Umbilical cord (tissue), 1 donor: ENCODE measurements at regions not wholly inside any gene's neighbourhood (a gene's known extent, or its start where the extent isn't known, plus 50 kb on each side); places are given as distances from the start of the nearest gene placed in this dataset.
"Not testable (repeated sequence)": the region's sequence is repeated elsewhere in the genome, so short reads cannot be mapped to it uniquely, and the experiment has no call there.

Experiments
- DNase-seq: peaks from one replicate; pipeline ENCODE4 v3.0.0-alpha.2; 2015; ENCODE audit warnings: low spot score

DNA sequence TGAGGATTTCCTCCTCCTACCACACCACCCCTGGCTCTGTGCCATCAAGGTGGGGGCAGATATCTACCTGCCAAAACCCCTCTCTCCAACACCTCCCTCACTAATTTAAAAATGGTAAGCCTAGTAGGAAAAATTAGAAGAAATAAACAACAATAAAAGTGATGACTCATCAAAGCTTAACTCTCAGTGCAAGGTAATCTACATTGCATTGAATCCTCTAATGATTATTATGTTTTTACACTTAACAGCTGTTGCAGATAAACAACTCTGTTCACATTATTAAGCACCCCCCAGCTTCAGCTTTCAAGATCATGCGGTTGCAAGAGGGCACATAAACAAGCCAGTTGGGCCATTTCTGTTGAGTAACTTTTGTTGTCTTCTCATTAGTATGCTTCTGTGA is 396.1 kb upstream of the ATP11B start:
- no peak for DNase-seq

DNA sequence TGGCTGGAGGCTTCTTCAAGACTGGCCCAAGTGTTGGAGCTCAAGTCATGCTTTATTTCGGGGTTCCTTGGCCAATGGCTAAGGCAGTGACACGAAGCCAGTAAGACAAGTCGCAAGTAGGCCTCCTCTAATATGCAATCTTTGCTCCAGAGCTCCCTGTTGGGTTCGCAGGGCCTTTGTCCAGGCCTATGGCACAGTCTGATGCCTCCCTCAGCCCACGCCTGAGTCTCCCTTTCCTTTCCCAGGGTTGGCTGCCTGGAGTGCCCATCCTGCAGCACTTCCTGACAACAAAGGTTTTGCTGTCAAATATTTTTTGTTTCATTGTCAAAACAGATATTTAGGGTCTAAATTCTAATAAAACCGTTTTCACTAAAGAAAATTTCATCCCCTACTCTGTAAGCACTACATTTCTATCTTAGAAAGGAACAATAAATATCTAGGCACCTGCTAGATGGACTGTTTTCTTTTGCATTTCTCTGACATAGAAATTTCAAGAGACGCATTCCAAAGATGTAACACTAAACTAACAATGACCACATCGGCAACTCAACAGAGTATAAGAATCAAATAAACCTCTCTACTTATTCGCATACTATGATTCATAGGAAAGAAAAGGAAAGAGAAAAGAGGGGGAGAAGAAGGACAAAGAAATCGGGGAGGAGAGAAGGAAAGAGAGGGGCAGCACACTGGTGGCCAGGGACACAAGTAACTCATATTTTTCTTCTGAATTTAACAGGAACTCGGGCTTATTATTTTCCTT is 393.1 kb upstream of the ATP11B start:
- no peak for DNase-seq

DNA sequence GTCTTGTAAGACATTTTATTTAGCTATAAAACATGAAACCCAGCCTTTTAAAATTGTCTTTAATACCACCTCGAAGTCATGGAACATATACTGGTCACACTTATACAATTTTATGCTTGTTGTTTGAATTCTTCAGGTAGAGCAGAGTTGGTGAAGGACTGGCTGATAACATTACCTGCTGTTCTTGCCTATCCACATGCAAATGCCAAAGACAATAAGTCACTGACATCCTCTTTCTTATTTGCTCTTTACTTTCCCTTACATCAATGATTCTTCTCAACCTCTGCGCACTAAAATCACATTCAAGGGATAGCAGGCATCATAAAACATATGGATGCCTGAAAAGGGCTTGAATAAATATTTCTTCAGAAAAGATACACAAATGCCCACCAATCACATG is 392.5 kb upstream of the ATP11B start:
- no peak for DNase-seq

DNA sequence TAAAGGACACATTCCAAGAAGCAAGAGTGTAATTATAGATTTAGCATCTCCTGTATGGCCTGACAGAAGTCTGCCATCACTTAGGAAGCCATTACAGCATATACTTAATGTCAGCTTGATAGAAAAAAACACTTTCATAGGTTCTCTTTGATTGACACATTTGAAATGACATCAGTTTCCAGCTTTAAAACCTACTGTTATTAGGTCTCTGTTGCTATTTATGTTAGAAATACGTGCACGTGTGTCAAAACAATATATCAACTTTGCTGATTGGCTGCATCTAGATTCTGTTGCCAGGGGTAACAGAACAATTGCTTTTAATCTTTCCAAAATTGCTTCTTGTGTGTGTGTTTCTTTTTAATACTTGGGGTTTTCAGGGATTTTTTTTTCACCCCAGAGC is 389.3 kb upstream of the ATP11B start:
- DNase-seq: no peak

DNA sequence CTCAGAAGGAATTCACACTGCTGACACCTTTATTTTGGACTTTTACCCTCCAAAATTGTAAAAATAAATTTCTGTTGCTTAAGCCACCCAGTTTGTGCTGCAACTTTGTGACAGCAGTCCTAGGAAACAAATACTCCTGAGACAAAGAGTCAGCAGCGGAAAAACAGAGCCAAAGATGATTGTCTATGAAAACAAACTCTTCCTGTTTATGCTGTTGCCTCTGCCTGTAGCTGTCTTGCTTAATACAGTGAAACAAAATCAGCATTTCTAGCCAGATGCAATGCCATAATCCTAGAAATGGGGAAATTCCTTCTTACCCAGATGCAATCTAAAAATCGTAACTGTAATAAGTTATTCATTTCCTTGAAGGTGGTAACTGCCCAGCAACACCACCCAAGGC is 387.5 kb upstream of the ATP11B start:
- DNase-seq: no peak

DNA sequence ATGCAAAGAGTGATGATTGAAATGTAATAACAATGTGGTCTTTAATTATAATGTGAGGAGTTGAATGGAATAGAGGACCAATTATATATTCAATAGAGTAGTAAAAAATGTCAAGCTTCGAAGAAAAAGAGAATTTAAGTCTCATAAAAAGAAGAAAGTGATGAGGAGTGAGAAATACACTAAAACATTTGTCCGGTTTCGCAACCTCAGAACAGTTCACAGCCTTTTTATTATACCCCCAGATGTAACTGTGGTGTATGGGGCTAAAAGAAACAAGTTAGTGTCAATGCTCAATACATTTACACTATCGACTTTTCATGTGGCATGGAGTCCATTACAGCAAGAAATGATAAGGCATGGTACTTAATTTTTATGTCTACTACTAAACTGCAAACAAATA is 386.5 kb upstream of the ATP11B start:
- no peak for DNase-seq

DNA sequence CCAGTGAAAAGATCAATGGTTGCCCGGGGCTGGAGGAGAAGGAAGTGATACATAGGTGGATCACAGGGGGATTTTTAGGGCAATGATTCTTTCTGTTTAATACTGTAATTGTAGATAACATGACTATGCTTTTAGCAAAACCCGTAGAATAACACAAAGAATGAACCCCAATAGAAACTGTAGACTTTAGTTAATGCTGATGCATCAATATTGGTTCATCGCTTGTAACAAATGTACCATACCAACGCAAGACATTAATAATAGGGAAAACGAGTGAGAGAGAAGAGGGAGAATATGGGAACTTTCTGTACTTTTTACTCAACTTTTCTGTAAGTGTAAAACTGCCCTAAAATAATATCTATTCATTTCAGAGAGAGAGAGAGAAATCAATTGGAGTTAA is 383.3 kb upstream of the ATP11B start:
- DNase-seq: no peak

DNA sequence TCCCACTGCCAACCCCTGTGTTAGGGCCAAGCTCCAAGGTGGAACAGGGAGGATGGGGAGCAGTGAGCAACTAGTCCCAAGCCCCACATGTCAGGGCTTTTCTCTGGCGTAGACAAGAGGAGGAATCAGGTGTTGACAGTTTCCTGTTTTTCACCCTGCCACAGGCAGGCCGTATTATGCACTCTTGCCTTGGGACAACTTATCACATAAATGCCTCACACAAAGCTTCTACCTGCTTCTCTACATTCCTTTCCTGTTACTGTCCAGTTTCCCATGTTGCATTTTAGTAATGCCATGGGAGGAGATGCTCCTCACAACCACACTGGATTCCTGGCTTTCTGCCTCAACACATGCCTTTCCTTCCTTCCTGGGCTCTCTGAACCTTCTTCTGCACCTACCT is 381.2 kb upstream of the ATP11B start:
- peak; percentile 27 for DNase-seq

DNA sequence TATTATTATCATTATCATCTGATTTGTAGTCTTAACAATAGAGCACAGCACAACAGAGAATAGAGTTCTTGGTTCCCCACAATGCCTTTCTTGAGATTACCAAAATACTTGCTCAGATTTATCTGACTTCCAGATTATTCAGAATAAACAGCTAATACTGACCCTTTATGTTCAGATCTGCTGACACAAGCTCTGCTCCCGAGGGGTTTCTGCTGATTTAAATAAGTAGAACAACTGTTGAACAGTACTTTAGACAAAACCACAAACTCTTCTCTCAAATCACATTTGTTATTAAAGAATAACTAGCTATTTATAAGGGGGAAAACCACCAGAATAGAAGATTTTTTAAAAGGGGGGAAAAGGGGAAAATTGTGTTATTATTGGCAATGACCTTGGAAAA is 380.2 kb upstream of the ATP11B start:
- no peak for DNase-seq

DNA sequence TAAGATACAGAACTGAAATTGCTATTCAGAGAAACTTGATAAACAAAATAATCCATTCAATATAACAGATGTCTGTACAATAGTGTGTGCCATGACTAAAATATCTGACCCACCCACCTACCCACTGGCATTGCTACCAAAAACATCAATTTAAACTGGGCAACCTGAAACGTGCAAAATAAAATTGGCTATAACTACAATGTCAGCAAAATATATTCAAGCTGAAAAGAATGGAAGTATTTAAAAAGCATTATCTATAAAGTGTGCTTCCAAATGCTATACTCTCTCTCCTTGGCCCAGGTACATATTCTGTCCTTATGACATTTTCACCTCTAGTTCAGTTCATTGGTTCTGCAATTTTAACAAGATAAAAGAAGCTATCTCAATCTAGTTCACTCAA is 379.6 kb upstream of the ATP11B start:
- DNase-seq: no peak

DNA sequence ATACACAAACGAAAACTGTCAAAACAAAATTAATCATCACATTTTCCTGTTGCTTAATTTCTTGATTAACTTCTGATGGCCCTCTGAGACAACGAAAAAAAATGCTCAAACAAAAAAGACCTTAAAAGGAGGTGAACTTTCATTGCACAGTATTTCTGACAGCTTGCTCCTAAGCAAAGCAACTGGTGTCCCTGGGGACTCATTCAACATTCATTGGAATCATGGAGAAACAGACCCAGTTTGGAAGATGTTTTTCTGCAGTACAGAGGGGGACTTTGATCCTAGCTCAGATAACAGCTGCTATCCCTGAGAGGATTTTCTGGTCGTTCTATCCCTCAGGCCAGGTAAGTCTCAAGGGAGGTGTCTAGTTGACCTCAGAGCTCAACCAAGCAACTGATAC is 378.7 kb upstream of the ATP11B start:
- DNase-seq: no peak

DNA sequence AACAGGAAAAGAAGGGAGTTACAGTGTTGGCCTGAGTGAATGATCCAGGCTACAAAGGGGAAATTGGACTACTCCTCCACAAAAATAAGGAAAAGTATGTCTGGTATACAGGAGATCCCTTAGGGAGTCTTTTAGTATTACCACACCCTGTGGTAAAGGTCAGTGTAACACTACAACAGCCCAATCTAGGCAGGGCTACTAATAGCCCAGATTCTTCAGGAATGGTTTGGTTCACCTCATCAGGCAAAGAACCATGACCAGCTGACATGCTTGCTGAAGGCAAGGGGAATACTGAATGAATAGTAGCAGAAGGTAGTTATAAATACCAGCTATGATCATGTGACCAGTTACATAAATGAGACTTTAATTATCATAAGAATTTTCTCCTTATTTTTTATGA is 372.6 kb upstream of the ATP11B start:
- no peak for DNase-seq

DNA sequence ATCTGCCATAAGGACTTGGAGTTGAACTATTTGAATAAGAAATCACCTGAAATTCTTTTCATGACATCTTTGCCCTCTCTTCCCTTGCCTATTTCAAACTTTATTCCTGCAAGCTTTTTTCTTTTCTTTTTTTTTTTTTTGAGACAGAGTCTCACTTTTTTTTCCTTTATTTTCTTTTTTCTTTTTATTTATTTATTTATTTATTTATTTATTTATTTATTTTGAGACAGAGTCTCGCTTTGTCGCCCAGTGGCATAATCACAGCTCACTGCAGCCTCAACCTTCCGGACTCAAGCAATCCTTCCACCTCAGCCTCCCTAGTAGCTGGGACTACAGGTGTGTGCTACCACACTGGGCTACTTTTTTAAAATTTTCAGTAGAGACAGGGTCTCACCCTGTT is 369.3 kb upstream of the ATP11B start:
- DNase-seq: no peak

DNA sequence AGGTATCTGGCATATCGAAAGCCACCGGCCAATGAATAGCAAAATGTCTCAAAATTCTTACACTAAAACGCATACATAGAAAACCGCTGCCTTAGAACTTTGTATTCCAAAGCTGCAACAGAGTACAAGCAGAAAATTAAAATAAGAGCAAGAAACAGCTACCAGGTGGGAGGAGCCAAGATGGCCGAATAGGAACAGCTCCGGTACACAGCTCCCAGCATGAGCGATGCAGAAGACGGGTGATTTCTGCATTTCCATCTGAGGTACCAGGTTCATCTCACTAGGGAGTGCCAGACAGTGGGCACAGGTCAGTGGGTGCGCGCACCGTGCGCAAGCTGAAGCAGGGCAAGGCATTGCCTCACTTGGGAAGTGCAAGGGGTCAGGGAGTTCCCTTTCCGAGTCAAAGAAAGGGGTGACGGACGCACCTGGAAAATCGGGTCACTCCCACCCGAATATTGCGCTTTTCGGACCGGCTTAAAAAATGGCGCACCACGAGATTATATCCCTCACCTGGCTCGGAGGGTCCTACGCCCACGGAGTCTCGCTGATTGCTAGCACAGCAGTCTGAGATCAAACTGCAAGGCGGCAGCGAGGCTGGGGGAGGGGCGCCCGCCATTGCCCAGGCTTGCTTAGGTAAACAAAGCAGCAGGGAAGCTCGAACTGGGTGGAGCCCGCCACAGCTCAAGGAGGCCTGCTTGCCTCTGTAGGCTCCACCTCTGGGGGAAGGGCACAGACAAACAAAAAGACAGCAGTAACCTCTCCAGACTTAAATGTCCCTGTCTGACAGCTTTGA is 367.2 kb upstream of the ATP11B start:
- DNase-seq: not testable (repeated sequence)

DNA sequence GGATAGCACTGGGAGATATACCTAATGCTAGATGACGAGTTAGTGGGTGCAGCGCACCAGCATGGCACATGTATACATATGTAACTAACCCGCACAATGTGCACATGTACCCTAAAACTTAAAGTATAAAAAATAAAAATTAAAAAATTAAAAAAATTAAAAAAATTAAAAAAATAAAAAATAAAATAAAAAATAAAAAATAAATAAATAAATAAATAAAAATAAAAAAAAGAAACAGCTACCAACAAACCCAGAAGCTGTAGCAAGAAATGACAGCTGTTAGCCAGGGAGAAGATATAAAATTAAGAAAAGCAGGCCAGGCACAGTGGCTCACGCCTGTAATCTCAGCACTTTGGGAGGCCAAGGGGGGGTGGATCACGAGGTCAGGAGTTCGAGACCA is 361.3 kb upstream of the ATP11B start:
- not testable (repeated sequence) for DNase-seq

DNA sequence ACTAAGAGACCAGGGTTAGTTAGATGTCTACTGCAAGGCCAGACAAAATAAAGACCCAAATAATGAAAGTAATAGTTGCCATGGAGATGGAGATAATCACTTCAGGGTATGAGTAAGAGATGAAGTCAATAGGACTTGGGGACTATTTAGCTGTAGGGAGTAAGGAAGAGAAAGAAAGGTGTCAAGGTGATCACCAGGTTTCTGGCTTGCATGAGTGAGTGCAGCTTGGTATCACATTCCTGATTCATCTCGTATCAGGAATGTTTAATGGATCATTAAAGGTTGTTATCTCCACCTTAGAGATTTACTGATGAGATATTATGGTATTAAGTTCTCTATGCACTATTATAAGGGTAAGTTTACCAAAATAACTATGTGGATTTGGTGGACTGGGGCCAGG is 357.4 kb upstream of the ATP11B start:
- no peak for DNase-seq

DNA sequence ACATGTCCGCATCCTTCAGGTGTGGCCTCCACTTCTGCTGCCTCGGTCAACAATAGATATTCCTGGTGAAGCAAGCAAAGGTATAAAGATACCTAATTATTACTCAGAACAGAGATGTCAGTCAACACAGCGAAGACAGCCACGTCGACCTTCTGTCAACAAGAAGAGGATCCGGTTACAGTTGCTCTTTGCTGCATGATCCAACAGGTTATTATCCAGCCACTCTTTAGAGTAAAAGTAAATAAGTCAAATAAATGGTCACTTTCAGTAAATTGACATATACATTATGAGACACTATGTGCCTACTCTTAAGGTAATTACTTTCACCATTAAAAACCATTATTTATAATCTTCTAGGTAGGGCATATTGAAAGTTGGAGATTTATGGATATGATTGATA is 356.8 kb upstream of the ATP11B start:
- no peak for DNase-seq

DNA sequence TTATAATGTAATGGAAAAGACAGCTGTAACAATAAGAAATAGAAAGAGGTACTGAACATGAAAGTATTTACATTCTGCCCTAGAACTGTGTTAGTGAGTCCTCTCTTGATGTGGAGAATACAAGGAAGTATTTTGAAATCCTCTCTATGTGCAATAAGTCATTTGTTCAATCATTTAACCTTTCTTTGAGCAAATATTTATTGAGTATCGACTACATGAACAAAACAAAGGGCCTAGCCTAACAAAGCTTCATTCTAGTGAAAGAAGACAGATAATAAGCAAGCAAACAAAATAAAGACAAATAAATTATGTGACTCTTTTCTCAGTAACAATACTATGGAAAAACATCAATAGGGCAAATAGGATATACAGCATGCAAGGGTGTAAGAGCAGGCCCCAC is 354.9 kb upstream of the ATP11B start:
- DNase-seq: no peak

DNA sequence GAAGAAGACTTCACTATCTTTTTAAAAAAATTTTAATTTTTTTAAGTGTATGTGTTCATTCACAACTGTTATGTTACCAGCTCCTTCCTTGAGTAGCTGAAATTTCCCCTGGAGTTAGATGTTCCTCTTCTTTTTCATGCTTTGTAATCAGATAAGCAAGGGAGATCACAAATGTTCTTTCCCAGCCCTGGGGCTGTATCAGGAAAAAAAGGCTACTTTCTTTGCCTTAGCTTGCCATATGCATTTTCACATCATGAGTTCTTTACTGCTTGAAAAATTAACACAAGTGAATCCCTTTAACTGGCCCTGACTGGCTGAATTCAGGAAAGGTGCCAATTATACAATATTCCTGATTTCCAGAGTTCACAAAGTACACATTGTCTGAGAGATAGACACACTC is 353.2 kb upstream of the ATP11B start:
- no peak for DNase-seq

DNA sequence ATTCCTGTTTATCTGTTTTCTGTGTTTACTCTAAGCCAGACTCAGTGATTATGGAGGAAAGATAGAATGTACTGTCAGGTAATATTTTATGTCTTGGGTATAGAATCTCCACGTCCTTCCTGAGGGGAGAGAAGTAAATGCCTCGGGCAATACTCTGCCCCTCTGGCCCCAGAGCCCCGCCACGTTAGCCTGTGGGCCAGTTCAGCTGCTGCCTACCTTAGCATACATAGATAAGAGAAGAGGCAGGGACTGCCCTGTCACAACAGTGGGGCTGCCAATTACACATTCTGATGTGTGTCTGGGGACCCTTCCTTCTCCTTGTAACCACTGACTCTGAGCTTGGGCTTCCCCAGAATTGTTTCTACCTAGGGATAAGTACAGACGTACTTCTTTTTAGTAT is 347.7 kb upstream of the ATP11B start:
- DNase-seq: no peak

DNA sequence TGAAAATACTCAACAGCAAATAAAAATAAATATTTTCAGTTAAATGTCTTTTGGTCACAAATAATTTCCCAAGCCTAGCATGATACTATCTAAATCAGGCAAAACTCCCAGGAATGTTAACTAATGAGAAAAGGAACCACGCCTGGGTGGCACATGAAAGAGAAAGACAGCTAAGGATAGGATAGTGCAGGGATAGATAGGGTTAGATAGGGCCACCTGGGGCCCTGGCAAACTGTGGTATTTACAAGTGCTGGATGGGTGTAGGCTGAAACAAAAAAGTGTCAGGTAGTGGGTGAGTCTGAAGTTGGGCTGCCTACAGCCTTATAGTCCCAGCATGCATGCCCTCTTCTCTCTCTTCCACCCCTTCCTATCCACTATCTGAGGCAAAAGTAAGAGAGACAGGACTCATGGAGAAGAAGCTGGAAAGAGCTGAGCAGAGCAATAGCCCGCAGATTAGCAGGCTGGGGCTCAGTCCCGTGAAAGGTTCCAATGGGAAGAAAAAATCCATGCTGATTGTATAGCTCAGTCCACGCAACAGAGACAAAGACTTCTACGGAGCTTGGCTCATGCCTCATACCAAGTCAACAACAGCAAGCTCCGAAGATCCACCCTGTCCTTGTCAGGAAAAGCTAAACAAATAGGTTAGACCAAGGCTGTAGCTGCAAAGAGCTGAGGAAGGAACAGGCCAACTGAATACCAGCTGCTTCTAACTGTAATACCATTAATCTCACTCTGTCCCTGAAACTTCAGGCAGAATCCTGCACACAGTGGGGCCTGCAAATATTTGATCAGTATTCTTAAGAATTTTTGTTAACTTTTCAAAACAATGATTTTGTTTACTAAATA is 342.1 kb upstream of the ATP11B start:
- DNase-seq: no peak

DNA sequence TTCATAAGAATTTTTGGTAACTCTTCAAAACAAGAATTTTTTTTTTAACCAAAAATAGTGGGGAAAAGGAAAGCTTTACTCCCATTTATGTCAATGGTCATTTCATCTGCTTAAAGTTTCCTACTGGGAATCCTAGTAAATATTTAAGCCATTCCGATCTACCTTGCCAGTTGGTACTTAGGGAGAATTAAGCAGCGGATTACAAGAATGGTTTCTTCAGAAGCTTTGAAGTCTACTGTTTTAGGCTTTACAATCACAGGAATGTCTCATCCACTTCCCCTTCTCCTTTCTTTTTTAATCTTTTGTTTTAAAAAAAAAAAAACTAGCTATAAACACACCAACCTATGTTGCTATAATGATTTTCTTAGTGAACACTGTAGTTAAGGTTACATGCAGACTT is 341.4 kb upstream of the ATP11B start:
- DNase-seq: no peak

DNA sequence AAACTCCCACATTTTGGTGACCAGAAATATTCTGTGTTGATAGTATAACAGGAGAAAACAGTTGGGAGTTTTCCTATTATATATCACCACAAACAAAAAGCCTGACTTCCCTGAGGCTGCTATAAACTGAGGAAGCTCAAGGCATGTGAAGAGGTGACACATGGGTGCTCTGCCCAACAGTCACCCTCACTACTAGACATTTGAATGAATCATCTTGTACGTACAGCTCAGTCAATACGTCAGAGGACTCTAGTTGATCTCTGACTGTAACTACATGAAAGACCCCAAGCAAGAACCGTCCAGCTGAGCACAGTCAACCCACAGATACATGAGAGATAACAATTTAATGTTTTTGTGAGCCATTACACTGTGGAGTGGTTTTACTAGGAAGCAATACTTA is 338.3 kb upstream of the ATP11B start:
- DNase-seq: no peak
